Activated CD4-positive, CD25-positive, alpha-beta regulatory T cell treated with anti-CD3 and anti-CD28 coated beads, Interleukin-2, amount 50 U/mL, for 24 hours (primary cell): ENCODE measurements at regions not wholly inside any gene's neighbourhood (a gene's known extent, or its start where the extent isn't known, plus 50 kb on each side); places are given as distances from the start of the nearest gene placed in this dataset.
A peak's percentile ranks its signal among the peaks of the same experiment; 100 is the strongest.
"Not testable (repeated sequence)": the region's sequence is repeated elsewhere in the genome, so short reads cannot be mapped to it uniquely, and the experiment has no call there.

Source experiments
- ATAC-seq, 2 donors: fragments of 150-1000 bp; cut with Tn5 transposase; one replicate each; pipeline ENCODE4 v1.10.0; 2021; ENCODE audit warnings: mild to moderate bottlenecking in 1 of 2, moderate library complexity in 1 of 2

- no peak for ATAC-seq
Measured at GRCh38 chr11:96447208-96448110, 57.6 kb downstream of the JRKL start.

- ATAC-seq: no peak
Measured at GRCh38 chr11:96448225-96448624, 58.4 kb downstream of the JRKL start.

GRCh38 chr11:96456111-96456510 is 66.3 kb downstream of the JRKL start:
- ATAC-seq: no peak

- no peak for ATAC-seq
Measured at GRCh38 chr11:96459751-96460150, 69.9 kb downstream of the JRKL start.

GRCh38 chr11:96461871-96462270 is 72.1 kb downstream of the JRKL start:
- no peak for ATAC-seq

GRCh38 chr11:96464700-96465307 is 75.0 kb downstream of the JRKL start:
- peak; percentile 38 to 57 for ATAC-seq

- ATAC-seq: no peak
Measured at GRCh38 chr11:96465512-96465911, 75.7 kb downstream of the JRKL start.

GRCh38 chr11:96466607-96467006 is 76.8 kb downstream of the JRKL start:
- no peak for ATAC-seq

GRCh38 chr11:96469776-96470175 is 80.0 kb downstream of the JRKL start:
- ATAC-seq: no peak

- ATAC-seq: no peak
Measured at GRCh38 chr11:96470521-96470920, 80.7 kb downstream of the JRKL start.

GRCh38 chr11:96472085-96472484 is 82.3 kb downstream of the JRKL start:
- no peak for ATAC-seq

- no peak for ATAC-seq
Measured at GRCh38 chr11:96474263-96474662, 84.5 kb downstream of the JRKL start.

GRCh38 chr11:96481204-96481603 is 91.4 kb downstream of the JRKL start:
- no peak for ATAC-seq

- no peak for ATAC-seq
Measured at GRCh38 chr11:96481771-96482170, 92.0 kb downstream of the JRKL start.

- ATAC-seq: no peak
Measured at GRCh38 chr11:96482193-96482592, 92.4 kb downstream of the JRKL start.

GRCh38 chr11:96483374-96483955 is 93.7 kb downstream of the JRKL start:
- no peak for ATAC-seq

GRCh38 chr11:96484361-96484760 is 94.5 kb downstream of the JRKL start:
- no peak for ATAC-seq

- no peak for ATAC-seq
Measured at GRCh38 chr11:96486890-96487611, 97.2 kb downstream of the JRKL start.

- not testable (repeated sequence) for ATAC-seq
Measured at GRCh38 chr11:96488911-96489310, 99.1 kb downstream of the JRKL start.

- no peak for ATAC-seq
Measured at GRCh38 chr11:96500440-96500839, 110.6 kb downstream of the JRKL start.

- no peak for ATAC-seq
Measured at GRCh38 chr11:96506041-96506440, 116.2 kb downstream of the JRKL start.

- no peak for ATAC-seq
Measured at GRCh38 chr11:96506953-96507354, 117.1 kb downstream of the JRKL start.

GRCh38 chr11:96508861-96509260 is 119.0 kb downstream of the JRKL start:
- no peak for ATAC-seq
